Loucy (cell line): ENCODE measurements at regions not wholly inside any gene's neighbourhood (a gene's known extent, or its start where the extent isn't known, plus 50 kb on each side); places are given as distances from the start of the nearest gene placed in this dataset.

Experiments used
- H2AFZ ChIP-seq: fragments of 200-600 bp; sonication (generic); 2 replicates; pipeline ENCODE4 v1.6.0; 2016; ENCODE audit warnings: antibody characterized with exemption, mild to moderate bottlenecking, low read length, moderate library complexity
- H3F3A ChIP-seq: fragments of 200-600 bp; 2 replicates; pipeline ENCODE4 v1.6.0; 2016; ENCODE audit warnings: antibody characterized with exemption, low read depth, mild to moderate bottlenecking
- H3K27me3 ChIP-seq: fragments of 200-600 bp; sonication (generic); 2 replicates; pipeline ENCODE4 v1.6.1; 2014; ENCODE audit warnings: low read length, mild to moderate bottlenecking; ENCODE audit not compliant: insufficient read depth, poor library complexity, severe bottlenecking
- H3K36me3 ChIP-seq: fragments of 200-600 bp; sonication (generic); 2 replicates; pipeline ENCODE4 v1.6.1; 2016; ENCODE audit warnings: low read length; ENCODE audit not compliant: insufficient read depth
- H3K4me1 ChIP-seq: fragments of 200-600 bp; sonication (generic); 2 replicates; pipeline ENCODE4 v1.5.1; 2014; ENCODE audit warnings: low read length, mild to moderate bottlenecking; ENCODE audit not compliant: insufficient read depth, poor library complexity, severe bottlenecking
- H3K4me2 ChIP-seq: fragments of 200-600 bp; sonication (generic); 2 replicates; pipeline ENCODE4 v1.6.0; 2014; ENCODE audit warnings: antibody characterized with exemption, low read length, low read depth, mild to moderate bottlenecking; ENCODE audit not compliant: poor library complexity, severe bottlenecking
- H3K4me3 ChIP-seq: fragments of 200-600 bp; sonication (generic); 2 replicates; pipeline ENCODE4 v1.5.1; 2014; ENCODE audit warnings: low read length, mild to moderate bottlenecking, mixed read lengths; ENCODE audit not compliant: poor library complexity, severe bottlenecking
- H3K79me2 ChIP-seq: fragments of 200-600 bp; sonication (generic); 2 replicates; pipeline ENCODE4 v1.6.1; 2014; ENCODE audit warnings: low read length; ENCODE audit not compliant: insufficient read depth
- H3K9ac ChIP-seq: fragments of 200-600 bp; sonication (generic); 2 replicates; pipeline ENCODE4 v1.6.0; 2014; ENCODE audit warnings: mild to moderate bottlenecking, low read depth, low read length, moderate library complexity; ENCODE audit not compliant: poor library complexity, severe bottlenecking
- H3K9me2 ChIP-seq: fragments of 200-600 bp; sonication (generic); replicated peaks from 2 replicates; pipeline ENCODE4 v1.6.1; 2016; ENCODE audit warnings: low read depth, low read length, mixed read lengths
- H3K9me3 ChIP-seq: fragments of 200-600 bp; sonication (generic); 2 replicates; pipeline ENCODE4 v1.6.1; 2014; ENCODE audit warnings: mild to moderate bottlenecking, antibody characterized with exemption, low read length, low read depth; ENCODE audit not compliant: insufficient read depth
- H4K20me1 ChIP-seq: fragments of 200-600 bp; sonication (generic); 2 replicates; pipeline ENCODE4 v1.6.0; 2014; ENCODE audit warnings: antibody characterized with exemption, low read length, mild to moderate bottlenecking; ENCODE audit not compliant: insufficient read depth, poor library complexity, severe bottlenecking
- EZH2phosphoT487 ChIP-seq: fragments of 200-600 bp; IDR thresholded peaks from 2 replicates; pipeline ENCODE4 v1.6.1; 2018; ENCODE audit warnings: antibody characterized with exemption, mild to moderate bottlenecking, moderate library complexity, borderline replicate concordance
- TF ChIP-seq, protein P1 (sequence below): fragments of 200-600 bp; sonication (generic); conservative IDR thresholded peaks from 2 replicates; pipeline ENCODE4 v1.5.1; 2014; ENCODE audit warnings: mild to moderate bottlenecking, antibody characterized with exemption, low read length

DNA sequence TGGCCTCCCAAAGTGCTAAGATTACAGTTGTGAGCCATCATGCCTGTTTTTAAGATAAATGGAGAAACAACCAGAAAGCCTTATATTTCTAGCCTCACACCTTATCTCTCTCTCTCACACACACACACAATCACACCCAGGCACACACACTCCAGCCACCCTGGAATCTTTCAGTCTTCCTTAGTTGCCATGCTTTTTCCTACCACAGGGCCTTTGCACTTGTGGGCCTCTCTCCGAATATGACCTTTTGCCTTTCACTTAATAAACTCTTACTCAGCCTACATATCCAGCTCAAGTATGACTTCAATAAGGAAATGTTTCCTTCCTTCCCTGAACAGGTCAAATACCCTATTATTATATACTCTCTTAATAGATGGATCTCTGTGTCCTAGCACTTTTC is 290.7 kb downstream of the NFIB start:
- no peaks in the 10 kb centered on the region for H3K79me2 ChIP-seq
- no peak overlapping the region for H3K9ac ChIP-seq
- H3K9me3 ChIP-seq = no peaks in the 10 kb centered on the region
- H3K36me3 ChIP-seq = no peaks in the 10 kb centered on the region
- H4K20me1 ChIP-seq = no peaks in the 10 kb centered on the region
- no peaks in the 10 kb centered on the region for H3K9me2 ChIP-seq
- no peaks in the 10 kb centered on the region for H3K27me3 ChIP-seq
- no peak overlapping the region for H3K4me3 ChIP-seq
- TF ChIP-seq, protein P1, sequence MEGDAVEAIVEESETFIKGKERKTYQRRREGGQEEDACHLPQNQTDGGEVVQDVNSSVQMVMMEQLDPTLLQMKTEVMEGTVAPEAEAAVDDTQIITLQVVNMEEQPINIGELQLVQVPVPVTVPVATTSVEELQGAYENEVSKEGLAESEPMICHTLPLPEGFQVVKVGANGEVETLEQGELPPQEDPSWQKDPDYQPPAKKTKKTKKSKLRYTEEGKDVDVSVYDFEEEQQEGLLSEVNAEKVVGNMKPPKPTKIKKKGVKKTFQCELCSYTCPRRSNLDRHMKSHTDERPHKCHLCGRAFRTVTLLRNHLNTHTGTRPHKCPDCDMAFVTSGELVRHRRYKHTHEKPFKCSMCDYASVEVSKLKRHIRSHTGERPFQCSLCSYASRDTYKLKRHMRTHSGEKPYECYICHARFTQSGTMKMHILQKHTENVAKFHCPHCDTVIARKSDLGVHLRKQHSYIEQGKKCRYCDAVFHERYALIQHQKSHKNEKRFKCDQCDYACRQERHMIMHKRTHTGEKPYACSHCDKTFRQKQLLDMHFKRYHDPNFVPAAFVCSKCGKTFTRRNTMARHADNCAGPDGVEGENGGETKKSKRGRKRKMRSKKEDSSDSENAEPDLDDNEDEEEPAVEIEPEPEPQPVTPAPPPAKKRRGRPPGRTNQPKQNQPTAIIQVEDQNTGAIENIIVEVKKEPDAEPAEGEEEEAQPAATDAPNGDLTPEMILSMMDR = no peak
- TF ChIP-seq EZH2phosphoT487 = no peak
- no peaks in the 10 kb centered on the region for H3F3A ChIP-seq
- H3K4me1 ChIP-seq = no peaks in the 10 kb centered on the region
- H2AFZ ChIP-seq = no peak overlapping the region
- H3K4me2 ChIP-seq = no peak overlapping the region

DNA sequence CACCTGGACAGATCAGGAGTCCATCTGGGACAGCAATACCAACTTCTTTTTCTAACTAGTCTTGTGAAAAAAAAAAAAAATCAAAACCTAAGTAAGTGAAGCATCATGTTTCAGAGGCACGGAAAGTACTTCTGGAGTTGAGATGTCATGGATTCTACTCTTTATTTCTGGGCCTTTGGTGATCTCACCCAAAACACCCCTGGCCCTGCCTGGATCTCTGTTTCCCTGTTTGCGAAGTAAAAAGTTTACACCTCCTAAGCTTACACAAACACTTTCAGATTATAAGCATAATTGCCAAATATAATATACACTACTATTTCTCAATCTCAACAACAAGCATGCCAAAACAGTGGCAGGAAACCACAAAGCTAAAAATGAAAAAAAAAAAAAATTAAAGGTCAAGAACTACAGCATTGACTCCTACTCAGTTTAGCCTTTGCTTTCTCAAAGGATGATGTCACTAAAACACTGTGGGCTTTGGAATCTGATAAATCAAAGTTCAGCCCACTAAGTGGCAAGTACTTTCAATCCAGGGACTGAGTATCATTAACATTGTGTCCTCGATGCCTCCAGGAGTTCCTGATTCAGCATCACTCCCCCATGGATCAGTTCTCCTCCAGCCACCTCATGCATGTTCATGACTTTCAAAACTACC is 291.9 kb downstream of the NFIB start:
- H3K4me2 ChIP-seq = no peak overlapping the region
- H3K4me1 ChIP-seq = no peaks in the 10 kb centered on the region
- H3K27me3 ChIP-seq = no peaks in the 10 kb centered on the region
- H3F3A ChIP-seq = no peaks in the 10 kb centered on the region
- H3K9me2 ChIP-seq = no peaks in the 10 kb centered on the region
- no peak overlapping the region for H2AFZ ChIP-seq
- no peak overlapping the region for H3K9ac ChIP-seq
- H4K20me1 ChIP-seq = no peaks in the 10 kb centered on the region
- H3K4me3 ChIP-seq = no peak overlapping the region
- H3K79me2 ChIP-seq = no peaks in the 10 kb centered on the region
- H3K9me3 ChIP-seq = no peaks in the 10 kb centered on the region
- no peaks in the 10 kb centered on the region for H3K36me3 ChIP-seq
- no peak for TF ChIP-seq EZH2phosphoT487
- TF ChIP-seq, protein P1 = no peak

DNA sequence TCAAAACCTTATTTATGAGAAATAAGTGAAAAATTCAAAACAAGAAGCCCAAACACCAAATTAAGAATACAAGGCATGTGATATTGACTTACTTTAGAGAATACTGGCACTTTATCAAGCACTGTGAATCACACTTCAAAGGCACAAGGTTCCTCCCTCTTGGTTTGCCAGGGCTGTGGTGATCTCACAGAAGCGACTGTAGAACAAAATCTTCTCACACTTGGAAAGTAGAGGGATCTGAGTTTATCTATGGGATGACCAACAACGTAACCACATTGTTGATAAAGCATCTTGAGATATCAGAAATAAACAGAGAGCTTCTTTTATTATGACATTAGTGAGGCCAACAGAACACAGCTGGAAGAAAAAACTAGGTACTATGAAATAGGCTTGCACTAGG is 295.9 kb downstream of the NFIB start:
- TF ChIP-seq, protein P1 = no peak
- no peak for TF ChIP-seq EZH2phosphoT487

More for the DNA sequence above, 295.9 kb downstream of the NFIB start:
- Histone ChIP-seq H3K9ac (no peak overlapping the region), H3K4me3 (no peak overlapping the region), H3K4me2 (no peak overlapping the region), H3K9me2 (no peaks in the 10 kb centered on the region), H3K36me3 (no peaks in the 10 kb centered on the region), H3K27me3 (no peaks in the 10 kb centered on the region), H2AFZ (no peak overlapping the region), H4K20me1 (no peaks in the 10 kb centered on the region), H3F3A (no peaks in the 10 kb centered on the region), H3K9me3 (no peaks in the 10 kb centered on the region), H3K79me2 (no peaks in the 10 kb centered on the region), H3K4me1 (no peaks in the 10 kb centered on the region)
